Fibroblast of villous mesenchyme (primary cell): ENCODE measurements at regions not wholly inside any gene's neighbourhood (a gene's known extent, or its start where the extent isn't known, plus 50 kb on each side); places are given as distances from the start of the nearest gene placed in this dataset.
"Not testable (repeated sequence)": the region's sequence is repeated elsewhere in the genome, so short reads cannot be mapped to it uniquely, and the experiment has no call there.

Experiments
- DNase-seq: peaks from one replicate; pipeline ENCODE4 v3.0.0-alpha.2; 2010; ENCODE audit warnings: low read depth
- H3K4me3 ChIP-seq: 2 replicates; pipeline ENCODE4 v1.5.1; 2011; ENCODE audit warnings: low read depth, mild to moderate bottlenecking, low read length
- TF ChIP-seq, protein P1 (sequence below): IDR thresholded peaks from 2 replicates; pipeline ENCODE4 v1.5.1; 2012; ENCODE audit warnings: low read depth, mild to moderate bottlenecking, low read length; ENCODE audit not compliant: insufficient read depth

DNA sequence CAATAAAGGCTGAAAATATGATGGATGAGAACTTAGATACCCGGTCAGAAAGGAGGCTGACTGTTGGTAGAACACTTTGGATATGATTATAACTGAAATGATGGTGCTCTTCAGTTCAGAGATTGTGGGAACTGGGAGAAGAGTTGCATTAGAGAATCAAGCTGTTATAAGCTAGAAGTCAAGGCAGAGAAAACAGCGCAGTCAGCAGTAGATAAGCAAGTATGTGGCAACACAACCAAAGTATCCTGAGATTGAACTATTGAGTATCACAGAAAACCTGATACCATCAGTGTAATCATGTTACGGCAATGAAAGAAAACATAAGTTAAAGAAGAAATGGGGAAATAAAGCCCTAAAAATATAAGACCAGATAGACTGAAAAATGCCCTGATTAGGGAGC is 633.9 kb upstream of the LRRTM1 start:
- no peak overlapping the region for H3K4me3 ChIP-seq
- TF ChIP-seq, protein P1, sequence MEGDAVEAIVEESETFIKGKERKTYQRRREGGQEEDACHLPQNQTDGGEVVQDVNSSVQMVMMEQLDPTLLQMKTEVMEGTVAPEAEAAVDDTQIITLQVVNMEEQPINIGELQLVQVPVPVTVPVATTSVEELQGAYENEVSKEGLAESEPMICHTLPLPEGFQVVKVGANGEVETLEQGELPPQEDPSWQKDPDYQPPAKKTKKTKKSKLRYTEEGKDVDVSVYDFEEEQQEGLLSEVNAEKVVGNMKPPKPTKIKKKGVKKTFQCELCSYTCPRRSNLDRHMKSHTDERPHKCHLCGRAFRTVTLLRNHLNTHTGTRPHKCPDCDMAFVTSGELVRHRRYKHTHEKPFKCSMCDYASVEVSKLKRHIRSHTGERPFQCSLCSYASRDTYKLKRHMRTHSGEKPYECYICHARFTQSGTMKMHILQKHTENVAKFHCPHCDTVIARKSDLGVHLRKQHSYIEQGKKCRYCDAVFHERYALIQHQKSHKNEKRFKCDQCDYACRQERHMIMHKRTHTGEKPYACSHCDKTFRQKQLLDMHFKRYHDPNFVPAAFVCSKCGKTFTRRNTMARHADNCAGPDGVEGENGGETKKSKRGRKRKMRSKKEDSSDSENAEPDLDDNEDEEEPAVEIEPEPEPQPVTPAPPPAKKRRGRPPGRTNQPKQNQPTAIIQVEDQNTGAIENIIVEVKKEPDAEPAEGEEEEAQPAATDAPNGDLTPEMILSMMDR, result no peak
- no peak for DNase-seq

DNA sequence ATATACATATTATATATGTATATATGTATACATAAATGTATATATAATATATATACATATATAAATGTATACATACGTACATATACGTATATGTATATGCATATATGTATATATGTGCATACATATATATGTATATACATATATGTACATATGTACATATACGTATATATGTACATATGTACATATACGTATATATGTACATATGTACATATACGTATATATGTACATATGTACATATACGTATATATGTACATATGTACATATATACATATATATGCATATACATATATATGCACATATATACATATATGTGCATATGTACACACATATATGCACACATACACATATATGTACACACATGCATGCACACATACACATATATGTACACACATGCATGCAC is 627.3 kb upstream of the LRRTM1 start:
- not testable (repeated sequence) for H3K4me3 ChIP-seq

DNA sequence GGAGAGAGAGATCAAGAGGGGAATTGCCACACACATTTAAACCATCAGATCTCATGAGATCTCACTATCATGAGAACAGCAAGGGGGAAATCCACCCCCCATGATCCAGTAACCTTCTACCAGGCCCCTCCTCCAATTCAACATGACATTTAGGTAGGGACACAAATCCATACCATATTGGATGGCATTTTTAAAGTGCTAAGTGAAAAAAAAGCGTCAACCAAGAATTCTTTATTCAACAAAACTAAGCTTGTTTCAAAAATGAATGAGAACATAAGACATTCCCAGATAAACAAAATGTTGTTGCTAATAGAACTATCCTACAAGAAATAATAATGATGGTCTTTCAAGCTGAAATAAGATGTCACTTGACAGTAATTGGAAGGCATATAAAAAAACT is 626.2 kb upstream of the LRRTM1 start:
- TF ChIP-seq, protein P1, result no peak
- H3K4me3 ChIP-seq, result no peak overlapping the region

More for the DNA sequence above, 627.3 kb upstream of the LRRTM1 start:
- DNase-seq, result not testable (repeated sequence)

DNA sequence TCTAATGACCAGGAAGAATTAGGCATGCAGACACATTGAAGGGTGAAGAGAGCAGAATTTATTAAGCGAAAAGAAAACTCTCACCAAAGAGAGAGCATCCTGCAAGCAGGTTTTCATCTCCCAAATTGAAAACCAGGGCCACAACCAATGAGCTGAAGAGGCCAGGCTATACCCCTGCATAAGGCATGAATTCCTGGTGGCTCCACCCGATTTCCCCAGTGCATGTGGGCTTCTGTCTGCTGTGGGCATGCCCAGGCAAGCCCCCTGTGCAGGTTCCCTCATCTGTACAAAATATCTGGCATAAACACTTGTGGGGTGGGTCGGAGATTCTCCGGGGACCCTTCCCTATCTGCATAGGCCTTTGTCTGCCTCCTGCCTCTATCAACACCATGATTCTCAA is 621.6 kb upstream of the LRRTM1 start:
- TF ChIP-seq, protein P1, result no peak
- DNase-seq, result no peak
- no peak overlapping the region for H3K4me3 ChIP-seq

More for the DNA sequence above, 626.2 kb upstream of the LRRTM1 start:
- DNase-seq, result no peak

DNA sequence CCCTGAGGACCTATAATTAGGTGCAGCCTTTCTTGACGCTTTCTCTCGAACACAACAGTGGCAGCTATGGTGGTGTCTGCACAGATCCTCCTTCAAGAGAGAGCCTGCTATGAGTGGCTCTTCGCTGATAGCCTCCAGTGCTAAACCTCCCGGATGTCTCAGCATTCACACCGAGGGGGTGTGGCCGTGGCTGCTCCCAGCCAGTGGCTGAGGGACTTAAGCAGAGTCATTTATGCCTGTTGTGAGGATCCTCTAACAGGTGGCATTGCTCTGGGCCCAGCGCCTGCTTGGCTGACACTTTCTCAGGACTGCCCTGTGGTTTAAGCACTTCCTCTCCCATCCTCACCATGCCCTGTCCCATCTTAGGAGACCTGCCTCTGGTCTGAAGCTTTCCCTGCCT is 592.0 kb upstream of the LRRTM1 start:
- no peak for DNase-seq
- TF ChIP-seq, protein P1, result no peak
- no peak overlapping the region for H3K4me3 ChIP-seq

DNA sequence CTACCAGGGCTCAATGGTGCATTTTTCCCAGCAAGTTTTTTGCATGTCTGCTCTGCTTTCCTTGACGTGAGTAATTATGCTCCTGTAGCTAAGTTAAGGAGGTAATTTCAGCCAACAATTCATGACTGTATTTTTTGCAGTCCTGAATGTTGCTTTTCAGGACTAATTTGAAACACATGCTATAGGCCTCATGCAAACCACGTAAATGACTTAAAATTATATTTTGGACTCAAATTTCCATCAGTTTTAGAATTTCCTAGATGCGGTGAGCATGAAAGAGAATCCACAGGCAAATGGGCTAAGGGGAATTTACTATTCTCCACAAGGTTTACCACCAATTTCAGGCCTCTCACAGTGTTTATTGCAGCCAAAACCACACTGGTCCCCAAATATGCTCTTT is 589.9 kb upstream of the LRRTM1 start:
- DNase-seq, result no peak
- H3K4me3 ChIP-seq, result no peak overlapping the region
- TF ChIP-seq, protein P1, result no peak

DNA sequence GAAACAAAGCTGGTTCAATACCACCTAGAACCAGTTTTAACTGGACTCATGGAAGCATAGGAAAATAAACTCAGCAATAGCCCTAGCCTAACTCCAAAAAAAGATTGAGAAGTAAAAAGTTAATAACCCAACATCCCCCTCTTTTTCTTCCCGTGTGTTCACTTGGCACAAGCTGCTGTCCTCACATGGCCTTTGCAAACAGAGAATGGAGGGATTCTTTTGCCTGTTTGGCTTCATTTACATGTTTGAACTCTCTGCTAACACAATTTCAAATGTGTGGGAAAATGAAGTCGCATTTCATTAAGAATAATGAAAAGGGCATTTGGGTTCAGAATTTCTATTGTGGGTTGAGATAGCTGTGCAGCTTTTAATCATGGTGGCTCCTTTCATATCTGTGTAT is 589.2 kb upstream of the LRRTM1 start:
- H3K4me3 ChIP-seq, result no peak overlapping the region
- no peak for DNase-seq
- TF ChIP-seq, protein P1, result no peak
